PFSK-1 (cell line): ENCODE measurements at regions not wholly inside any gene's neighbourhood (a gene's known extent, or its start where the extent isn't known, plus 50 kb on each side); places are given as distances from the start of the nearest gene placed in this dataset.

Experiments
- FOXP2 ChIP-seq: optimal IDR thresholded peaks from 2 replicates; pipeline ENCODE3; 2011; ENCODE audit warnings: borderline replicate concordance, control low read depth, inconsistent platforms; ENCODE audit not compliant: insufficient read depth; ENCODE audit errors: extremely low read length, extremely low read depth
- POLR2AphosphoS5 ChIP-seq: IDR thresholded peaks from 2 replicates; pipeline ENCODE4 v1.6.1; 2012; ENCODE audit warnings: low read depth, mild to moderate bottlenecking, control low read depth, low read length, moderate library complexity
- REST ChIP-seq, 2 experiments: IDR thresholded peaks; 2 replicates each; pipeline versions ENCODE4 v1.6.1 to v1.8.0; 2011 to 2012; ENCODE audit warnings: low read depth in 2 of 2, low read length in 2 of 2, control low read depth in 1 of 2, inconsistent platforms in 1 of 2, mild to moderate bottlenecking in 1 of 2, moderate library complexity in 1 of 2; ENCODE audit not compliant: insufficient read depth in 1 of 2
- SIN3A ChIP-seq: IDR thresholded peaks from 2 replicates; pipeline ENCODE4 v1.6.1; 2012; ENCODE audit warnings: mild to moderate bottlenecking, low read length, moderate library complexity, borderline replicate concordance; ENCODE audit not compliant: insufficient read depth
- TAF1 ChIP-seq: IDR thresholded peaks from 2 replicates; pipeline ENCODE4 v1.6.1; 2012; ENCODE audit warnings: low read length, control low read depth, borderline replicate concordance; ENCODE audit not compliant: insufficient read depth

GRCh38 chr11:39021539-39021938 is 2423.5 kb upstream of the RAG2 start:
- no peak for TF ChIP-seq REST (IDR thresholded peaks at IDR 0.05; ENCODE audit: insufficient read depth in 1 of 2, low read depth in 2 of 2, low read length in 2 of 2)
- no peak for TF ChIP-seq TAF1
- no peak for TF ChIP-seq POLR2AphosphoS5
- no peak for TF ChIP-seq SIN3A
- TF ChIP-seq FOXP2: no peak
